ENCODE measurements at regions not wholly inside any gene's neighbourhood (a gene's known extent, or its start where the extent isn't known, plus 50 kb on each side); places are given as distances from the start of the nearest gene placed in this dataset.
"Not testable (repeated sequence)": the region's sequence is repeated elsewhere in the genome, so short reads cannot be mapped to it uniquely, and the experiment has no call there.

GRCh38 chr5:119895066-119895465, 265.7 kb downstream of the FAM170A start:
- DNase-seq (ENCODE audit: low read depth), result no peak

DNA sequence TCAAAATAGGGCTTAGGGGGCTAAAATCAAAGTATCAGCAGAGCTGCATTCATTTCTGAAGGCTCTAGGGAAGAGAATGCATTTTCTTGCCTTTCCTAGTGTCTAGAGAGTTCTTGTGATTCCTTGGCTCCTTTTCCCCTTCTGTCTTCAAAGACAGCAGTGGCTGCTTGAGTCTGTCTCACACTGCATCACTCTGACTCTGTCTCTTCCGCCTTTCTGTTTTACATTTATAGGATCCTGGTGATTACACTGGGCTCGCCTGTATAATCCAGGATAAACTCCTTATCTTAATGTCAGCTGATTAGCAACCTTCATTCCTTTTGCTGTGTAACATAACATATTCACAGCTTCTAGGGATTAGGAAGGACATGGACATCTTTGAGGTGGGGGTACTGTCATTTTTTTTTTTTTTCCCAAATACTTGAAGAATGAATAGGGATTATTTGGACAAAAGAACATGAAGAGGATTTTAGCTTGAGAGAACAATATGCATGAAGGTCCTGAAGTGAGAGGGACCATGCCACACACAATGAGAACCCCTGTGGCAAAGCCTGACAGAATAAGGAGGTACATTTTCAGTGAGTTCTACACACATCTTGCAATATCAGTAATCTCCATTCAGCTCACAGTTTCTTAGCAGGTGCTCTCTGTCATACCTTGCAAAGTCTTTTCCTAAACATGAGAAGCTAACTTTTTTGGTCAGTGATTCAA, 267.6 kb downstream of the FAM170A start:
- no peak for DNase-seq (ENCODE audit: low read depth)

DNA sequence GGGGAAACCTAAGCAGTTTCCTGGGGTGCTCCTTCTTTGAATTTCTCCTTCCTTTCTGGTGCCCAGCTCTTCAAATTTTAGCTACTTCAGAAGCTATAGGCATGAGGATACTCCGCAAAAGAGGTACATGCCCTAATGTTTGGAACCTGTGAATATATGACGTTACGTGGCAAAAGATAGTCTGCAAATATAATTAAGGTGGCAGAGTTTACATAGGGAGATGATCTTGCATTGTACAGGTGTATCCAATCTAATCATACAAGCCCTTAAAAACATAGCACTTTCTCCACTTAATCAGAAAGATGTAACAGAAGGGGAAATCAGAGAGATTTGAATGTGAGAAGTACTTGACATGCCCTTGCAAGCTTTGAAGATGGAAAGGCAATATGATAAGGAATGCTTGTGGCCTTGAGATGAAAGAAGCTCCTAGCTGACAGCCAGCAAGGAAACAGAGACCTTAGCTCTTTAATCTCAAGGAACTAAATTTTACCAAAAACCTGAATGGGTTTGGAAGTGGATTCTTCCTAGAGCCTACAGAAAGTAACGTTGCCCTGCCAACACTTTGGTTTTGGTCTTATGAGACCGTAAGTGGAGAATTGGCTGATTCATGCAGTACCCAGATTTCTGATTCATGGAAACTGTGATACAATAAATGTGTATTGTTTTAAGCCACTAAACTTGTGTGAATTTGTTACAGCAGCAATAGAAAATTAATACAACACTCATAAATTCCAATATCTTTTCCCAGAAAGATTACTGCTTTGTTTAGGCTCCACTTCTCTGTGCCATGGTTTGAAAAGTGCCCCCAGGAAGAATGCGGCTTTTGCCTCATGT, 268.4 kb downstream of the FAM170A start:
- no peak for DNase-seq (ENCODE audit: low read depth)

DNA sequence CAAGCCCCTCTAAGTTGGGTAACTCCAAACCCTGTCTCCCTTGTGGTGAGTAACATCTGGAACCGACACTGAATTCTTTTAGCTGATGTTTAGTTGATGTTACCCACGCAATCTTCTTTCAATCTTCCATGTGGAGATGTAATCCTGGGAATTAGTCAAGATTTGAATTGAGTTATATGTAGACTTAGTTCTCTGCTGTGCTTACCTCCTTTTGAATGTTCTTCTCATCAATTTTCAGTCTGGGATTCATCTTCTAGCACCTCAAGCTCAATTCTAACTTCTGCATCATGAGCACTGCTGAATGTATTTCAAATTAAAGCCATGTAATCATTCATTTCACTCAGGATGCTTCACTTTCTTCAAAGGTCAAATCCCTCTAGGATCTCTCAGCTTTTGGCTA, 270.6 kb downstream of the FAM170A start:
- no peak for DNase-seq (ENCODE audit: low read depth)

DNA sequence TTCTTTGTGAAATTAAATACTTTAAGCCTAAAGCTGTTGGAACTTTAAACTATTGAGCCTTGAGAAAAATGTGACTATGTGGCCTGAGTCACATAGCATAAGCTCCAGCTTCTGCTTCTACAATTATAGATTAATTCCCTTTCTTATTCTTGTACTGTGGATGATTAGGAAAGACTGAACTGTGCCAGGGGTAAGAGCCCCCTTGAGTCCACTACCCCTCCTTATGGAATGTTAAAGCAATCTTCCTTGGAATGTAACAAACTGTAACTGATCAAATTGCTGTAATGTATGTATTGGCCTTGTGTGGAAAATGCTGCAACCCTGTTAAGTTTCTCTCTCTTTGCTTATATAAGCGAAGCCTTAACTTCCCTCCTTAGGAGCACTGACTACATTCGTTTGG, 273.2 kb downstream of the FAM170A start:
- no peak for DNase-seq (ENCODE audit: low read depth)

- no peak for DNase-seq (ENCODE audit: low read depth)
These were observed 284.1 kb downstream of the FAM170A start for GRCh38 chr5:119913425-119913824.

DNA sequence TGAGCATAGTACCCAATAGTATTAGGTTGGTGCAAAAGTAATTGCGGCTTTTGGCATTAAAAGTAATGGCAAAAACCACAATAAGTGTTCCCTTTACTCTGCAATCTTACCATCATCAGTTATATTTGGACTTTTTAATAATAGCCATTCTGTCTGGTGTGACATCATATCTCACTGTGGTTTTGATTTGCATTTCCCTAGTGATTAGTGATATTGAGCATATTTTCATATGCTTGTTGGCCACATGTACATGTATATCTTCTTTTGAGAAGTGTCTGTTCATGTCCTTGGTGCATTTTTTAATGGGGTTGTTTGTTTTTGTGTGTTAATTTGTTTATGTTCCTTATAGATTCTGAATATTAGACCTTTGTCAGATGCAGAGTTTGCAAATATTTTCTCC, 289.9 kb downstream of the FAM170A start:
- DNase-seq (ENCODE audit: low read depth), result no peak

- no peak for DNase-seq (ENCODE audit: low read depth)
These were observed 296.9 kb downstream of the FAM170A start for GRCh38 chr5:119926301-119926700.

DNA sequence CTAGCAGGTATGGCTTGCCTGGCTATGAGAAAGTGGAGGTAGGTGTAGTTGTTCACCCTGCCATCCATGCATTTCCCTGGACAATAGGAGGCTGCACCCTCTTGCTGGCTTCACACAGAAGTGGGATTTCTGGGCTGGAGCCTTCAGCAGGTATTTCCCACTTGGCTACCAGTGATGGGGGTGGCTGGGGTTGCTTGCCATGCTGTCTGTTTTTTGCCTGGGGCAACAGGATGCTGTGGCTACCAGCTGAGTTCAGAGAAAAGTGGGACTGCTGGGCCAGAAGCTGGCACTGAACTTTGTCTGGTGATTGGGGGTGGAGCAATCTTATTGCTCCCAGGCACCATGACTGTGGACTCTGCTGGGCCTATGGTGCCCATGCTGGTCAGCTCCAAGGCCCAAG, 299.6 kb downstream of the FAM170A start:
- no peak for DNase-seq (ENCODE audit: low read depth)

DNA sequence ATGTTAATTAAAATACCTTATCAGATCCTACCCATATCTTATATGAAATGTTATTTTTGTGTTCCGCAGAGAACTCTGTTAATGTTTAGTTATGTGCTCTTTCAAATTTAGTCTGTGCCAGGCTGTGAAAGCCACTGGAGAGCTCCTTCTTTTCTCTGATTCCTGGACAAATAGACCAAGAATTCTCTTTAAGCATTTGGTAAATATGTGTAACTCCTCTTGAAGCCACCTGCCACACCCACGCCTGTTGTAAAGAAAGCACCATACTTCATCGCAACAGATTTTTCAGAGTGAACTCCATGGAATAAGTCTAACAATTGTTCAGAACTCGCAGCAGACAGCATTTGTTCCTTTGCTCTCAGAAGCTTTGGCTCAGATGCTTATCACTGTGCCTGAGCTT, 301.1 kb downstream of the FAM170A start:
- DNase-seq (ENCODE audit: low read depth), result no peak

GRCh38 chr5:119943148-119943547, 313.8 kb downstream of the FAM170A start:
- no peak for DNase-seq (ENCODE audit: low read depth)

DNA sequence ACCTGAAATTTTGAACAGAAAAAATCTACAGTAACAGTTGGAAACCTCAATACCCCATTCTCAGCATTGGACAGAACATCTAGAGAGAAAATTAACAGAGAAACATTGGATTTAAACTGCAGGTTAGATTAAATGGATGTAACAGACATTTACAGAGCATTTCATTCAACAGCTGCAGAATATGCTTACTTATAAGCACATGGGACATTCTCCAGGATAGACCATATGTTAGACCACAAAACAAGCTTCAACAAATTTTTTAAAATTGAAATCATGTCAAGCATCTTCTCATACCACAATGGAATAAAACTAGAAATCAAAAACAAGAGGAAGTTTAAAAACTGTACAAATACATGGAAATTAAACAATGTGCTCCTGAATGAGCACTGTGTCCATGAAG, 316.3 kb downstream of the FAM170A start:
- DNase-seq (ENCODE audit: low read depth), result no peak

- no peak for DNase-seq (ENCODE audit: low read depth)
These were observed 318.8 kb downstream of the FAM170A start for GRCh38 chr5:119948162-119948561.

- DNase-seq (ENCODE audit: low read depth), result no peak
These were observed 320.2 kb downstream of the FAM170A start for GRCh38 chr5:119949426-119949999.

DNA sequence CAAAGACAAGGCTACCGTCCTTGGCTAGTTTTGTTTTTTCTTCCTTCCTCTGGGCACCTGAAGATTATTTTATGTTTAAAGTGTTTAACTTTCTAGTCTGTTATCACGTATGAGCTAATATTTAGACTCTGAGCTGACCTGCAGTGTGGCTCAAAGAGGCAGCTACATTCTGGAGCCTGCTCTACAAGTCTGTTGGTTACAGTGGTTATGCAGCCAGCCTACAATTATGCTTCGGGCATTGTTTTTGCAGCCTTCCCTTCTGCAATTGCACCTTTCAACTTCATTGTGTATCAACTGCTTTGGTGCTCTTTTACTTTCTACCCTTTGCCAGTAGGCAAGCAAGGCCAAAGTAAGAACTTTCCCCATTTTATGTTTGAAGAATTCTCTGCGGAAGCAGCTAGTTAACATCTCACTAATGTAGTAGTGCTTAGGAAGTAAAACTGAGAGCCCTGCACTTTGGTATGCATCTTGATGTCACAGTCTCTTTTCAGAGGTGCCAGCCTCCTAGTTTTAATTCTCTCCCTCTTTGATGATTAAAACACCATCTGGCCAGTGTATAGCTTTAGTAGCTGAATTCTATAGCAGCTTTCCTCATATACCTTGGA, 322.1 kb downstream of the FAM170A start:
- DNase-seq (ENCODE audit: low read depth), result no peak

- DNase-seq (ENCODE audit: low read depth), result no peak
These were observed 324.1 kb downstream of the FAM170A start for GRCh38 chr5:119953474-119953873.

- no peak for DNase-seq (ENCODE audit: low read depth)
These were observed 324.7 kb downstream of the FAM170A start for GRCh38 chr5:119954106-119954505.

GRCh38 chr5:119961993-119962392, 332.6 kb downstream of the FAM170A start:
- no peak for DNase-seq (ENCODE audit: low read depth)

- peak; percentile 31 for DNase-seq (ENCODE audit: low read depth)
These were observed 336.7 kb downstream of the FAM170A start for GRCh38 chr5:119966028-119966427.

- DNase-seq (ENCODE audit: low read depth), result no peak
These were observed 339.3 kb downstream of the FAM170A start for GRCh38 chr5:119968690-119969089.

DNA sequence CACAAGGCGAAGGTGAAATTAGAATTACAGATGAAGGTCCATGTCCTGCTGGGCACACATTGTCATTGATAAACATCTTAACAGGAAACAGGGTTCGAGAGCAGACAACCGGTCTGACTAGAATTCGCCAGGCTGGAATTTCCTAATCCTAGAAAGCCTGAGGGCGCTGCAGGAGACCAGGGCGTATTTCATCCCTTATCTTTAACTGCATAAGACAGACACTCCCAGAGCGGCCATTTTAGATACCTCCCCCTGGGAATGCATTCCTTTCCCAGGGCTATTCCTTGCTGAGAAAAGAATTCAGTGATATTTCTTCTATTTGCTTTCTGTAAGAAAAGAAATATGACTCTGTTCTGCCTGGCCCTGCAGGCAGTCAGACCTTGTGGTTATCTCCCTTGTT, 357.7 kb downstream of the FAM170A start:
- DNase-seq (ENCODE audit: low read depth), result not testable (repeated sequence)

- no peak for DNase-seq (ENCODE audit: low read depth)
These were observed 362.3 kb downstream of the FAM170A start for GRCh38 chr5:119991625-119992024.

Measured in forelimb muscle (tissue), 1 donor.